T-helper 17 cell (primary cell): ENCODE measurements at regions not wholly inside any gene's neighbourhood (a gene's known extent, or its start where the extent isn't known, plus 50 kb on each side); places are given as distances from the start of the nearest gene placed in this dataset.
"Not testable (repeated sequence)": the region's sequence is repeated elsewhere in the genome, so short reads cannot be mapped to it uniquely, and the experiment has no call there.

Source experiments
- ATAC-seq: fragments of 150-1000 bp; cut with Tn5 transposase; 2 replicates; pipeline ENCODE4 v1.10.0; 2021; ENCODE audit warnings: mild to moderate bottlenecking, moderate library complexity
- DNase-seq, 3 donors: peaks; one replicate each; pipeline versions ENCODE4 v3.0.0 to v3.0.0-alpha.2; 2020 to 2021
- H3K9me3 ChIP-seq: one replicate; pipeline ENCODE4 v1.7.0; 2013; ENCODE audit warnings: low read length, mild to moderate bottlenecking; ENCODE audit not compliant: control insufficient read depth, poor library complexity, severe bottlenecking
- H3K27ac Mint-ChIP-seq: one replicate; pipeline ENCODE4 v1.8.0; 2022; ENCODE audit warnings: mild to moderate bottlenecking, moderate library complexity, mixed read lengths
- H3K27me3 Mint-ChIP-seq: one replicate; pipeline ENCODE4 v1.8.0; 2022; ENCODE audit warnings: mixed read lengths
- H3K36me3 Mint-ChIP-seq: one replicate; pipeline ENCODE4 v1.8.0; 2022; ENCODE audit warnings: low read depth, mixed read lengths
- H3K4me1 Mint-ChIP-seq: one replicate; pipeline ENCODE4 v1.8.0; 2022; ENCODE audit warnings: mild to moderate bottlenecking, mixed read lengths
- H3K4me3 Mint-ChIP-seq: one replicate; pipeline ENCODE4 v1.8.0; 2022; ENCODE audit warnings: mild to moderate bottlenecking, moderate library complexity, mixed read lengths

DNA sequence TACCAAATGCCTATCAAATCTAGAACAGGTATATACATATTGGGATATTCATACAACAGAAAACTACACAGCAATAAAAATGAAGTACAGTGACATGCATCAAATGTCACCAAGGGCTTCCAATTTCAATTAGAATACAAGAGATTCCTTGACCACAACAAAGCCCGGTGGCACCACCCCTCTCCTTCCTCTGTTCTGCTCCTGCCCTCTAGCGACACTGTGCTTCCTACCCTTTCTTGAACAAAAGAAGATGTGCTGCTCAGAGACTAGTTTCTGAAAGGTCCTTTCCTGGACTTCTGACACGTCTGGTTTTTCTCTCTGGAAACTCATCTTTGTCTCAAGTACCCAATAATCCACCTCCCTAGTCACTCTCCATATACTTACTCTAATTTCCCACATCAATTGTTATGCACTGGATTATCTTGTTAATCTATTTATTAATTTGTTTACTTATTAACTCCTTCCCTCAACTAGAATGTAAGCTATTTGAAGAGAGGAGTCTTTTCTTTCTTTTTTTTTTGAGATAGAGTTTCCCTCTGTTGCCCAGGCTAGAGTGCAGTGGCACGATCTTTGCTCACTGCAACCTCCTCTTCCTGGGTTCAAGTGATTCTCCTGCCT lies 70.4 kb upstream of the CTSV start:
- no peak overlapping the region for H3K4me3 Mint-ChIP-seq
- no peak for ATAC-seq
- no peak overlapping the region for H3K27ac Mint-ChIP-seq
- H3K9me3 ChIP-seq = no peaks in the 10 kb centered on the region
- no peak for DNase-seq
- H3K4me1 Mint-ChIP-seq = peaks cover 4% of the 10 kb centered on the region
- peaks cover 8% of the 10 kb centered on the region for H3K27me3 Mint-ChIP-seq
- peaks cover 5% of the 10 kb centered on the region for H3K36me3 Mint-ChIP-seq

DNA sequence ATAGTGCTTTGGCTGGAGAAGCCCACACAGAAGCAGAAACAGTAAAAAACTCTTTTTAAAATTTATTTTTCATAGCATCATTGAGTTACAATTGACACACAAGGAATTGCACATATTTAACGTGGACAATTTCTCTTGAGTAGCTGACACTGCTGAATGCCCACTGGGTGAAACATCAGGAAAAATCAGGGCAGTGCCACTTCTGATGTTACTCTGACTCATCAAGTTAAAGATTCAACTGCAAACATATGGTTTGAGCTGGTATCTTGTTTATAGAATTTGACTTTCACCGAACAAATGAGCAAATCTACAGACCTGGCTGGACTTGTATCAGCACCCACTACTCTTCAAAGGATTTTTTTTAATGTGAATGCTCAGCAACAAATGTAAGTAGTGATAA lies 66.3 kb upstream of the CTSV start:
- not testable (repeated sequence) for H3K9me3 ChIP-seq, H3K4me1 Mint-ChIP-seq, H3K27me3 Mint-ChIP-seq, ATAC-seq, H3K36me3 Mint-ChIP-seq, DNase-seq, H3K4me3 Mint-ChIP-seq, H3K27ac Mint-ChIP-seq

DNA sequence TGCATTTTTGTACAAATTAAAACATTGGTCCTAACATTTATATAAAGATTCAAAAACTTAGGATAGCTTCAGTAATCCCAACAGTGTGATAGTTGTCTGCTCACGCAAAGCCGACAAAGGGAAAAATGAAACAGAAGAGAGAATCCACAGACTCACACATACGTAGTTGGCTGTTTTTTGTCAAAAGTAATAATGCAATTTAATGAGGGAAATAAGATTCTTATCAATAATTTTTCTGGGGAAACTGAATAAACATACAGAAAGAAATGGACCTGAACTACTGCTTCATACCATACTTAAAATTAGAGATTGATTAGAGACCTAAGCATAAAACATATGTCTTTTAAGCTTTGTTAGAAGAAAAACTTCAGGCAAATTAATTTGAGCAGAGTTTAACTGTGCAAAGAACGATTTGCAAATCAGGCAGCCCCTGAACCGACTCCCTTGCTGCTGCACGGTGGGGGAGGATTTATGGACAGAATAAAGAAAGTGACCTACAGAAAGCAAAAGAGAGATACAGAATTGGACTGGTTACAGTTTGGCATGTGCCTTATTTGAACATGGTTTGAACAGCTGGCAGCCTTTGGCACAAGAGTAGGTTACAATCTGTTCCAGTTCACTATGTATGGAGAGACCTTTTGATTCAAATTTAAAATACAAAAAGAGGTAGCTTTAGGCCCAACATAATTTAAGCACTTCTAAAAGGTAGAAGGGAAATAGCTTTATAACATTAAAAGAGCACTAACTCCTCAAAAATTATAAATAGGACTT lies 64.9 kb upstream of the CTSV start:
- not testable (repeated sequence) for H3K27me3 Mint-ChIP-seq, H3K9me3 ChIP-seq, H3K4me3 Mint-ChIP-seq, H3K27ac Mint-ChIP-seq, H3K36me3 Mint-ChIP-seq, DNase-seq, ATAC-seq, H3K4me1 Mint-ChIP-seq

DNA sequence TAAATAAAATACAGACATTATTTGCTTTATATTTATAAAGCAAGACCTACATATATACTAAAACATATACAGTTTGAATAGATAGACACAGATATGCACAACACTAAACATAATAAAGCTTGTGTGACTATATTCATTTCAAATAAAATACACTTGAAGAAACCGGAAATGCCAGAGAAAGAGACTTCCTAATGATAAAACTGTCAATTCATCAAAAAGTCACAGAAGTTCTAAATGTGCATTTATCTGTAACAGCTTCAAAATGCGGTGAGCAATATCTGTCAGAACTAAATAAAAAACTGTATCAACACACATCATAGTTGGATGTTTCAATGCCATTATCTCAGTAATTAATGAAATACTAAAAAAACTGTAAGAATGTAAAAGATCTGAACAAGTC lies 60.6 kb upstream of the CTSV start:
- H3K4me3 Mint-ChIP-seq, DNase-seq, H3K9me3 ChIP-seq, H3K4me1 Mint-ChIP-seq, H3K36me3 Mint-ChIP-seq, ATAC-seq, H3K27ac Mint-ChIP-seq, H3K27me3 Mint-ChIP-seq: not testable (repeated sequence)

DNA sequence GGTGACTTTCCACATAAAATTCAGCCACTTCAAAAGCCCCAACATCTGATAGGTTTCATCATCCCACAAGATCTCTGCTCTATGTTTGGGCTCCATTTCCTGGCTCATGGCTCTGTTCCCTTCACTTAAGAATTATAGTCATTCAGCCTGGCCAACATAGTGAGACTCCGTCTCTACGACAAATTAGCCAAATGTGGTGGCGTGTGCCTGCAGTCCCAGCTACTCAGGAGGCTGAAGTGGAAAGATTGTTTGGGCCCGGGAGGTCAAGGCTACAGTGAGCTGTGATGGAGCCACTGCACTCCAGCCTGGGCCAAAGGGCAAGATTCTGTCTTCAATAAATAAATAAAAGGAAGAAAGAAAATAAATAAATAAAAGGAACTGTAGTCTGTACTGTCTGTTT lies 57.9 kb upstream of the CTSV start:
- H3K27ac Mint-ChIP-seq = no peak overlapping the region
- peaks cover 7% of the 10 kb centered on the region for H3K36me3 Mint-ChIP-seq
- no peak overlapping the region for H3K4me3 Mint-ChIP-seq
- peaks cover 17% of the 10 kb centered on the region for H3K27me3 Mint-ChIP-seq
- ATAC-seq (no peak), DNase-seq (no peak)
- no peaks in the 10 kb centered on the region for H3K9me3 ChIP-seq
- H3K4me1 Mint-ChIP-seq = no peaks in the 10 kb centered on the region

DNA sequence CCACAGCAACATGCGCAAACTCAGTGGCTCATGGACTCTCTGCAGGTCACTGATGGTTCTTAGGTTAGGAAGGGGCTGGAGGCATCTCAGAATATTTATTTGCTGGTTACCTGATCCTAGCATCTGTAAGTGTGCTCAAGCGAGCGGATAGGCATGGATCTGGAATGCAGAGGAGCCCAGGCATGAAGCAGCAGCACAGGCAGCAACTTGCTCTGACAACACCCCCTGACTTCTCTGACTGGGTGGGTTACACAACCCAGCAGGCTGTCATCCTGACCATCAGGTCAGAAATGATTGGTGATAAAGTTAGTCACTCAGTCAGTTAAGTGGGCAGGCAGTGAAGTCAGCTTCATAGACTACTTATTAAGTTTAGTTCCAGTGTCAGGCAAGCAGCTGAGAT lies 50.4 kb upstream of the CTSV start:
- DNase-seq, H3K36me3 Mint-ChIP-seq, H3K4me3 Mint-ChIP-seq, ATAC-seq, H3K4me1 Mint-ChIP-seq, H3K9me3 ChIP-seq, H3K27ac Mint-ChIP-seq: not testable (repeated sequence)
- peaks cover 65% of the 10 kb centered on the region for H3K27me3 Mint-ChIP-seq
